COLO668 (cell line): ENCODE measurements at regions not wholly inside any gene's neighbourhood (a gene's known extent, or its start where the extent isn't known, plus 50 kb on each side); places are given as distances from the start of the nearest gene placed in this dataset.

Source experiments
- DNase-seq: peaks from one replicate; lab custom pipeline; 2025; ENCODE audit not compliant: unreplicated experiment; lab: John Stamatoyannopoulos, UW

GRCh38 chr3:64321747-64322146 is 96.5 kb upstream of the PRICKLE2 start:
- no peak for DNase-seq

- DNase-seq = no peak
Measured at GRCh38 chr3:64319391-64319790, 94.1 kb upstream of the PRICKLE2 start.

DNA sequence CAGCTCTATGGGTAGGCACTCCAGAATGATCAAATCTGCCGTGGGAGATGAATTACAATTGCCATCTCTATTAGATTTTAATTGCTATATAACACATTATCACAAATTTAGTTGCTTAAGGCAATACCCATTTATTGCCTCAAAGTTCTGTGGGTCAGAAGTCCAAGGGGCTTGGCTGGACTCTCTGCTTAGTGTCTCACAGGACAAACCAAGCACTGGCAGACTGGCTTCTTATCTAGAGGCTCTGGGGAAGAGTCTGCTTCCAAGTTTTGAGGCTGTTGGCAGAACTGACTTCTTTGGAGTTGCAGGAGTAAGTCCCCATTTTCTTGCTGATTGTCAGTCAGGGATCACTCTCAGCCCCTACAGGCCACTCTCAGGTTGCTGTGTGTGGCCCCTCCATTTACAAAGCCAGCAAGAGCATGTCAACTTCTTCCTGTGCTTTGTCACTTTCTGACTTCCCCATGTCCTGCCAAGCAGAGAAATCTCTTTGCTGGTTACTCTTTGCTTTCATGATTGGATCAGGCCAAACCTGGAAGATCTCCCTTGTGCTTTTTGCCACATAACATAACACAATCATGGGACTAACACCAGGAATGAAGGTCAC is 93.5 kb upstream of the PRICKLE2 start:
- no peak for DNase-seq

- DNase-seq = no peak
Measured at GRCh38 chr3:64318001-64318400, 92.7 kb upstream of the PRICKLE2 start.

GRCh38 chr3:64316971-64317370 is 91.7 kb upstream of the PRICKLE2 start:
- DNase-seq = no peak

DNA sequence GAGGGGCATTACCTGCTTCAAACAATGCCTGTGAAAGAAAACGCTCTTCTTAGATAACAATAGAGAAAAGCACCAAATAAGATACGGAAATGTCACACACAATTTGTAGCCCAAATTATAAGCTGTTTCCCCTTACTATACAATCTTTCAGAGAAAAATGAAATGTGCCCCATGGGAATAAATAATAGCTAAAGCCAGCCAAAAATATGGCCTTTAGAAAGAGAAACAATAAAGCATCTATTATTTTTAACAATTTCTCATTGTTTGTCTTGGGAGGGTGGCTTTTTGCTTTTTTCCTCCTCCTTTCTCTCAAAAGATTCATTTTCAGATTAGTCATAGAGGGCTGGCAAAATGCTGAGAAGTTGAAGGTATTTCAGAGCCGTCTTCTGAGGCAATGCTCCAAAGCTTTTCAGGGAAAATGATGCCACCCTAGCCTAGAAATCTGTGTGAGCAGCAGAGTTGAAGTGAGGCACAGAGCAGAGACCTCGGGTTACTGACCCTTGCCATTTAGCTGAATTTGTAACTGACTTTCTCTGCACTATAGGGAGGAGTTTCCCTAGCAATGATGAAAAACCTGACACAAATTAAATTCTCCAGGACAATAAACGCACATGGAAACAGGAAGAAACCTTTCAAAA is 86.3 kb upstream of the PRICKLE2 start:
- no peak for DNase-seq

- no peak for DNase-seq
Measured at GRCh38 chr3:64308931-64309330, 83.7 kb upstream of the PRICKLE2 start.

GRCh38 chr3:64306745-64307144 is 81.5 kb upstream of the PRICKLE2 start:
- DNase-seq = no peak

DNA sequence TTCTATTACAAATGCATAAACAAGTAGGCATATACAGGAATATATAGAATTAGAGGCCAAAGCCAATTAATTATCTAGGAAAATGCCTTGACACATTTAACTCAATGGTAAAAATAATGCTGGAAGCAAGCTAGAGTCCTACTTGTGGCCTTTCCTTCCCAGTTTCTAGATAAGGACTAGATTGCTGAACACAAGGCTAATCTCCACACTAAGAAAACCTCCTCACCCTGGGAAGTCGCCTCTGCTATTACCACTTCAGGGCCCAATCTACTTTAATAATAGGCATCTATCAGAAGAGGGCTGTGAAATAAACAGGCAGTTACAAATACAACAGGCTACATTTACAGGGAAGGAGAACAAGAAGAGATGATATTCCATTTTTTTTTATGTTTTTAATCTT is 80.5 kb upstream of the PRICKLE2 start:
- no peak for DNase-seq

GRCh38 chr3:64304828-64305410 is 79.7 kb upstream of the PRICKLE2 start:
- DNase-seq = no peak

GRCh38 chr3:64303881-64304280 is 78.6 kb upstream of the PRICKLE2 start:
- DNase-seq = no peak

GRCh38 chr3:64303401-64303800 is 78.1 kb upstream of the PRICKLE2 start:
- DNase-seq = no peak

DNA sequence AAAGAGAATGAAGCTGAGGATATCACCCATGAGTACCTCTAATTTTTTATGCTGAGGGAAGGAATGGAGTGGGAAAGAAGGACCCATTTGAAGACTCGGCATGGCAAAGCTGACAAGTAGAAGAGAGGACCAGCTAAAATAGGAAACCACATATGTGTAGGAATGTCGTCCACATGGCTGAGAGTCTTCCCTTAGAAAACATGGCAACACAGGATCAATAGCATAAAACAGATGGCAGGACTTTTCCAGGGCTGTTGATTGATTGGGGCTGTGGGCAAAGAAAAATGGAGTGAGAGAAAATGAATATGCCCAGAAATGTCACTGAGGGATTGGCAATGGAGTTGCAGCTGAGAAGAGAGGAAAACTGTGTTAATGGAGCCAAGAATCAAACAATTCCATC is 76.2 kb upstream of the PRICKLE2 start:
- no peak for DNase-seq

DNA sequence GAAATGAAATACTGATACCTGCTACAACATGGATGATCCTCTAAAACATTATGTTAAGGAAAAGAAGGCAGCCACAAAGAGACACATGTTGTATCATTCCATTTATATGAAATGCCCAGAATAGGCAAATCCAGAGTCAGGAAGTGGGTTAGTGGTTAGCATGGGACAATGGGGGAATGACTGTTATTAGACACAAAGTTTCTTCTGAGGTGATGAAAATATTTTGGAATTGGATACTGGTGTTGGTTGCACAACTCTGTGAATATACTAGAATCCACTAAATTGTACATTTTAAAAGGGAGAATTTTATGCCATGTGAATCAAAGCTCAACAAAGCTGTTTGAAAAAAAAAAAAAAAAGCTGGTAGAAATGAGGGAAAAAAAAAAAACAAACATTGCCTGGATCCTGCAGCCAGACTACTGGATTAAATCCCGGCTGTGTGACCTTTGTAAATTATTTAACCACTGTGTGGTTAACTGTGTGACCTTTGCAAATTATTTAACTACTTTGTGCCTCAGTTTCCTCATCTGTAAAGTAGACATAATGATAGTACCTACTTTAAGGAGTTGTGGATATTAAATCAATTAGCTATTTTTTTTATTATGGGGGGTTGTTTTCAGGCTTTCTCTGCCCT is 75.6 kb upstream of the PRICKLE2 start:
- no peak for DNase-seq

GRCh38 chr3:64299206-64299605 is 73.9 kb upstream of the PRICKLE2 start:
- DNase-seq = no peak

GRCh38 chr3:64297563-64297962 is 72.3 kb upstream of the PRICKLE2 start:
- no peak for DNase-seq

GRCh38 chr3:64295594-64295993 is 70.3 kb upstream of the PRICKLE2 start:
- no peak for DNase-seq

DNA sequence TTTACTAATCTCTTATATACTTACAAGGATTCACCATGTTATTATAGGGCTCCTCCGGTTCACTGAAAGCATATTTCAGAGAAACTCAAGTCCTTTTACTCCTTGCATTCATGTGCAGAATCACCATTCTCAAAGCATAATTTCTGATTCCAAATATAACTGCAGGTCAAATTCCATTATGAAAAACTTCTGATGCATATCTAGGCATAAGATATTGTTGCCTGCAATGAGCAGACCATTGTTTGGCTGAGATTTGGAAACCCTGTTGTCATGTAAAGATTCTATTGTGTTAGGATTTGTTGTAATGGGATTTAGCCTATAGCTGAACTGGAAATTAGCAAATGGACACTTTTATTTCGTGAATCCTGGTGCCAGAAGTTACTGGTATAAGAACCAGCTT is 69.5 kb upstream of the PRICKLE2 start:
- DNase-seq = no peak

GRCh38 chr3:64293121-64293520 is 67.9 kb upstream of the PRICKLE2 start:
- no peak for DNase-seq

DNA sequence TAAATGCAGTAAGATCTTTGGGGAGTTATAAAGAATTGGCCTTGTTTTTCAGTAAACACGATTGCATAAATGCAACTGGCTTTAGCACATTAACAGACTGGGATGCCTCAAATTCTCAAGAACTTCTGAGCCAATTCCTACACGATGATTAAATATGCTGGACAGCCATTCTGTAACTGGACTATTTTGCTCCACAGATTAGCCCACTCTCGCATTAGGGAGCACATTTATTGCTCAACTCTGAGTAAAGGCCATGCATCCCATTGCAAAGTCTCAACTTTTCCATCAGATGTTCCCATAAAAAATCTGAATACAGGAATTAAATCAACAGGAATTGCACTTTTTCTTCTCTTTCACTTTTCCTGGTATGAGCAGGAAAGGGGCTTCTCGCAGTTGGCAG is 66.7 kb upstream of the PRICKLE2 start:
- DNase-seq = no peak

DNA sequence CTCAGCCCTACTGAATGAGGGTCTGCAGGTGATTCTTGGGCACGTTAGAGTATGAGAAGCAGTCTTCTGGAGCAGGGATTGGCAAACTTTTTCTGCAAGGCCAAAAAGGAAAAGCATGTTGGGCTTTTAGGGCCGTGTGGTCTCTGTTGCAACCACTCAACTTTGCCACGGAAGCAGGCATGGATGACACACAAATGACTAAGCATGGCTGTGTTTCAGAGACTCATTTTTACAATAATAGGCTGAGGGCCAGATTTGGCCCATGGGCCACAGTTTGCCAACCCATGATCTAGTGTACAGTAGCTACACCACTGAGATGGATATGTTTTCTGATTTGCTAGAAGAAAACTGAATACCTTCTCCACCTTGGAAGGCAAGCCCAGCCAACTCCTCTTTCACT is 66.1 kb upstream of the PRICKLE2 start:
- no peak for DNase-seq

DNA sequence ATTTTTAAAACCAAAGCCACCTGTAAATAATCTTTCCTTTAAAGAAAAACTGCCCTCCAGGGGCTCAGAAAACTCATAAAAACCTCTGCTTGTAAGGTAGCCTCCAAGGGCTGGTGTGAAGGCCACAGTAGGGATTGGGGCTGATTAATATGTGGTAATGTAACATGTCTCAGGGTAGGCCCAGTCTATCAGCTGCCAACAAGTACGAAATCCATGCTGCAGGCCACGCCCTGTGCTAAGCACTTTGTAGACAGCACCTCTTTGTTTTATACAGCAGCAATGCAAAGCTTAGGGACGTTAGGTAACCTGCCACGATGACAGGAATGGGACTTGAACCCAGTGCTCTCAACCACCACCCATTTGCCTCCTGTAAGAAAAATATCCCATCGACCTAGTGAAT is 65.6 kb upstream of the PRICKLE2 start:
- no peak for DNase-seq
